Stomach (tissue), 4 donors: ENCODE measurements at regions not wholly inside any gene's neighbourhood (a gene's known extent, or its start where the extent isn't known, plus 50 kb on each side); places are given as distances from the start of the nearest gene placed in this dataset.

Experiments
- CTCF ChIP-seq, 7 experiments: fragments of 450-650 bp in 4 of 7; fragments of 200-600 bp in 3 of 7; sonication (generic) in 3 of 7; IDR thresholded peaks; one replicate each; pipeline ENCODE4 v1.5.1; 2016 to 2019; ENCODE audit warnings: antibody characterized with exemption in 7 of 7, control low read depth in 2 of 7, mild to moderate bottlenecking in 1 of 7
- EP300 ChIP-seq: sonication (generic); formaldehyde crosslinking; IDR thresholded peaks from one replicate; pipeline ENCODE4 v1.6.1; 2017; ENCODE audit warnings: antibody characterized with exemption
- POLR2A ChIP-seq, 4 donors: fragments of 450-650 bp; IDR thresholded peaks; one replicate each; pipeline ENCODE4 v1.6.1; 2016; ENCODE audit warnings: antibody characterized with exemption in 4 of 4, control low read depth in 2 of 4, mild to moderate bottlenecking in 1 of 4, moderate library complexity in 1 of 4

- TF ChIP-seq CTCF (IDR thresholded peaks at IDR 0.05) (no peak), EP300 (no peak), POLR2A (IDR thresholded peaks at IDR 0.05) (no peak)
Observed at GRCh38 chr5:42361315-42361688, 61.9 kb upstream of the GHR start.
